Neural progenitor cell (in vitro differentiated cells): ENCODE measurements at regions not wholly inside any gene's neighbourhood (a gene's known extent, or its start where the extent isn't known, plus 50 kb on each side); places are given as distances from the start of the nearest gene placed in this dataset.

ENCODE experiments used
- DNase-seq: peaks from one replicate; pipeline ENCODE4 v3.0.0-alpha.2; 2016; ENCODE audit warnings: low spot score
- H2AFZ ChIP-seq: fragments of 200-600 bp; sonication (generic); replicated peaks from 2 replicates; pipeline ENCODE4 v1.6.1; 2016; ENCODE audit warnings: antibody characterized with exemption
- H3F3A ChIP-seq: fragments of 200-600 bp; sonication (generic); 2 replicates; pipeline ENCODE4 v1.6.1; 2016; ENCODE audit warnings: antibody characterized with exemption, low read depth
- H3K27ac ChIP-seq: fragments of 200-600 bp; sonication (generic); 2 replicates; pipeline ENCODE4 v1.5.1; 2016; ENCODE audit warnings: mild to moderate bottlenecking
- H3K27me3 ChIP-seq: fragments of 200-600 bp; sonication (generic); 2 replicates; pipeline ENCODE4 v1.6.1; 2016; ENCODE audit warnings: mild to moderate bottlenecking, moderate library complexity
- H3K36me3 ChIP-seq: fragments of 200-600 bp; sonication (generic); 2 replicates; pipeline ENCODE4 v1.5.1; 2016
- H3K4me1 ChIP-seq: fragments of 200-600 bp; sonication (generic); 2 replicates; pipeline ENCODE4 v1.6.1; 2016; ENCODE audit warnings: mixed run types
- H3K4me2 ChIP-seq: fragments of 200-600 bp; sonication (generic); 2 replicates; pipeline ENCODE4 v1.6.1; 2016
- H3K4me3 ChIP-seq: fragments of 200-600 bp; sonication (generic); 2 replicates; pipeline ENCODE4 v1.5.1; 2016
- H3K79me2 ChIP-seq: fragments of 200-600 bp; sonication (generic); 2 replicates; pipeline ENCODE4 v1.6.1; 2016; ENCODE audit warnings: low read depth
- H3K9ac ChIP-seq: fragments of 200-600 bp; sonication (generic); 2 replicates; pipeline ENCODE4 v1.6.1; 2016
- H3K9me3 ChIP-seq: fragments of 200-600 bp; sonication (generic); 2 replicates; pipeline ENCODE4 v1.5.1; 2016; ENCODE audit warnings: low read depth
- H4K20me1 ChIP-seq: fragments of 200-600 bp; sonication (generic); 2 replicates; pipeline ENCODE4 v1.6.1; 2016; ENCODE audit warnings: low read depth
- H3K27ac Mint-ChIP-seq: 3 replicates; pipeline ENCODE4 v1.8.0; 2021; ENCODE audit warnings: mixed read lengths
- H3K27me3 Mint-ChIP-seq: 2 replicates; pipeline ENCODE4 v1.8.0; 2022; ENCODE audit warnings: low read depth, mild to moderate bottlenecking, inconsistent platforms, moderate library complexity, mixed read lengths; ENCODE audit not compliant: insufficient read depth
- H3K36me3 Mint-ChIP-seq: 3 replicates; pipeline ENCODE4 v1.8.0; 2021; ENCODE audit warnings: mixed read lengths
- H3K4me1 Mint-ChIP-seq: 3 replicates; pipeline ENCODE4 v1.8.0; 2021; ENCODE audit warnings: mixed read lengths
- H3K4me3 Mint-ChIP-seq: 3 replicates; pipeline ENCODE4 v1.8.0; 2021; ENCODE audit warnings: mild to moderate bottlenecking, moderate library complexity, mixed read lengths
- H3K9me3 Mint-ChIP-seq: 3 replicates; pipeline ENCODE4 v1.8.0; 2020; ENCODE audit warnings: mixed read lengths
- CTCF ChIP-seq: fragments of 200-600 bp; sonication (generic); IDR thresholded peaks from 2 replicates; pipeline ENCODE4 v1.5.1; 2017; ENCODE audit warnings: antibody characterized with exemption, mild to moderate bottlenecking
- EZH2 ChIP-seq: fragments of 200-600 bp; sonication (generic); IDR thresholded peaks from 2 replicates; pipeline ENCODE4 v1.6.1; 2017; ENCODE audit warnings: antibody characterized with exemption, mild to moderate bottlenecking, moderate library complexity
- EZH2phosphoT487 ChIP-seq: fragments of 200-600 bp; sonication (generic); IDR thresholded peaks from 2 replicates; pipeline ENCODE4 v1.6.1; 2017; ENCODE audit warnings: antibody characterized with exemption

GRCh38 chrX:12052109-12052508, 86.2 kb upstream of the FRMPD4 start:
- H3F3A ChIP-seq = no peaks in the 10 kb centered on the region

GRCh38 chrX:12058087-12058486, 80.2 kb upstream of the FRMPD4 start:
- Mint-ChIP-seq H3K4me1 (no peaks in the 10 kb centered on the region), H3K4me3 (no peak overlapping the region), H3K27me3 (no peaks in the 10 kb centered on the region), H3K36me3 (no peaks in the 10 kb centered on the region), H3K9me3 (no peaks in the 10 kb centered on the region), H3K27ac (no peak overlapping the region)
- Histone ChIP-seq H3K79me2 (no peaks in the 10 kb centered on the region), H3F3A (no peaks in the 10 kb centered on the region), H3K4me2 (no peak overlapping the region), H3K36me3 (no peaks in the 10 kb centered on the region), H3K4me1 (no peaks in the 10 kb centered on the region), H3K4me3 (no peak overlapping the region), H3K9ac (no peak overlapping the region), H3K27ac (no peak overlapping the region), H3K27me3 (no peaks in the 10 kb centered on the region), H4K20me1 (no peaks in the 10 kb centered on the region), H2AFZ (no peak overlapping the region), H3K9me3 (peaks cover 6% of the 10 kb centered on the region)
- TF ChIP-seq CTCF = no peak
- no peak for TF ChIP-seq EZH2
- TF ChIP-seq EZH2phosphoT487 = no peak
- DNase-seq = no peak

More at GRCh38 chrX:12052109-12052508, 86.2 kb upstream of the FRMPD4 start:
- Histone ChIP-seq H3K9ac (no peak overlapping the region), H3K36me3 (no peaks in the 10 kb centered on the region), H3K27ac (no peak overlapping the region), H3K4me2 (no peak overlapping the region), H3K79me2 (no peaks in the 10 kb centered on the region), H2AFZ (no peak overlapping the region), H3K9me3 (peaks cover 5% of the 10 kb centered on the region), H3K4me3 (no peak overlapping the region), H3K27me3 (no peaks in the 10 kb centered on the region), H3K4me1 (no peaks in the 10 kb centered on the region), H4K20me1 (no peaks in the 10 kb centered on the region)
- DNase-seq = no peak
- Mint-ChIP-seq H3K27me3 (no peaks in the 10 kb centered on the region), H3K4me3 (no peak overlapping the region), H3K36me3 (no peaks in the 10 kb centered on the region), H3K9me3 (peaks cover 6% of the 10 kb centered on the region), H3K4me1 (no peaks in the 10 kb centered on the region), H3K27ac (no peak overlapping the region)
- TF ChIP-seq CTCF (no peak), EZH2phosphoT487 (no peak), EZH2 (no peak)

- Histone ChIP-seq H3K36me3 (no peaks in the 10 kb centered on the region), H3K9me3 (peaks cover 6% of the 10 kb centered on the region), H2AFZ (no peak overlapping the region), H3K27ac (no peak overlapping the region), H3K9ac (no peak overlapping the region), H3K27me3 (no peaks in the 10 kb centered on the region), H3F3A (no peaks in the 10 kb centered on the region), H3K4me2 (no peak overlapping the region), H3K4me1 (no peaks in the 10 kb centered on the region), H4K20me1 (no peaks in the 10 kb centered on the region), H3K4me3 (no peak overlapping the region), H3K79me2 (no peaks in the 10 kb centered on the region)
- no peak overlapping the region for H3K4me3 Mint-ChIP-seq
- no peaks in the 10 kb centered on the region for H3K27me3 Mint-ChIP-seq
- H3K4me1 Mint-ChIP-seq = no peaks in the 10 kb centered on the region
- H3K27ac Mint-ChIP-seq = no peak overlapping the region
- no peaks in the 10 kb centered on the region for H3K9me3 Mint-ChIP-seq
- no peaks in the 10 kb centered on the region for H3K36me3 Mint-ChIP-seq
- no peak for TF ChIP-seq EZH2phosphoT487
- no peak for TF ChIP-seq EZH2
- no peak for TF ChIP-seq CTCF
- no peak for DNase-seq
Measured at GRCh38 chrX:12060489-12061260, 77.6 kb upstream of the FRMPD4 start.
